GM12878 (cell line): ENCODE measurements at regions not wholly inside any gene's neighbourhood (a gene's known extent, or its start where the extent isn't known, plus 50 kb on each side); places are given as distances from the start of the nearest gene placed in this dataset.

Source experiments
- ATAC-seq: fragments of 200-7000 bp; cut with Tn5 transposase; 3 replicates; pipeline ENCODE4 v1.9.1; 2020; ENCODE audit warnings: mild to moderate bottlenecking, moderate library complexity
- BruUV-seq: library from RNA; stranded (reverse); fragments of 400-500 nt; replicated peaks from 2 replicates; lab custom pipeline; 2021; lab: Mats Ljungman, UMichigan
- CTCF ChIA-PET: fragments of 300-600 bp; sonication (Branson Sonifier 250); formaldehyde crosslinking; extraction: SDS; loops from one replicate; lab custom pipeline; 2021; ENCODE audit warnings: inconsistent platforms; lab: Yijun Ruan, JAX
- POLR2A ChIA-PET: fragments of 350-600 bp; formaldehyde crosslinking; extraction: SDS; loops from one replicate; lab custom pipeline; 2021; ENCODE audit warnings: inconsistent platforms; lab: Charles Lee
- RAD21 ChIA-PET: fragments of 300-600 bp; sonication (Branson Sonifier 250); formaldehyde crosslinking; loops from one replicate; lab custom pipeline; 2023; ENCODE audit warnings: antibody characterized with exemption; ENCODE audit not compliant: unreplicated experiment; lab: Charles Lee
- SMC1A ChIA-PET: fragments of 300-600 bp; sonication (Branson Sonifier 250); formaldehyde crosslinking; loops from one replicate; lab custom pipeline; 2023; ENCODE audit not compliant: unreplicated experiment, uncharacterized antibody; lab: Charles Lee
- DNase-seq: peaks from one replicate; pipeline ENCODE4 v3.0.0-alpha.2; 2011; ENCODE audit warnings: low read depth, low spot score
- FAIRE-seq: peaks from 3 replicates; lab custom pipeline; 2011; peaks lifted over from hg19 to GRCh38; lab: Jason Lieb, UNC
- H2AFZ ChIP-seq: 2 replicates; pipeline ENCODE4 v1.6.0; 2011; ENCODE audit warnings: low read depth, low read length, control low read depth; ENCODE audit not compliant: control insufficient read depth
- H3K27ac ChIP-seq: 2 replicates; pipeline ENCODE4 v1.5.1; 2011; ENCODE audit warnings: control low read depth; ENCODE audit not compliant: control insufficient read depth, insufficient read depth
- H3K27me3 ChIP-seq, 2 experiments: replicated peaks in 1 of 2; 2 replicates each; pipeline versions ENCODE4 v1.6.0 to v1.6.1; 2011; ENCODE audit warnings: low read length in 1 of 2; ENCODE audit not compliant: control insufficient read depth in 2 of 2, insufficient read depth in 2 of 2
- H3K36me3 ChIP-seq, 2 experiments: 2 replicates each; pipeline ENCODE4 v1.5.1; 2011; ENCODE audit warnings: low read length in 1 of 2; ENCODE audit not compliant: control insufficient read depth in 2 of 2, insufficient read depth in 2 of 2
- H3K4me1 ChIP-seq: 2 replicates; pipeline ENCODE4 v1.6.1; 2011; ENCODE audit warnings: mild to moderate bottlenecking, low read length, moderate library complexity, mixed read lengths; ENCODE audit not compliant: control insufficient read depth, insufficient read depth
- H3K4me2 ChIP-seq: 2 replicates; pipeline ENCODE4 v1.6.0; 2011; ENCODE audit warnings: control low read depth; ENCODE audit not compliant: control insufficient read depth, insufficient read depth
- H3K4me3 ChIP-seq: fragments of 200-600 bp; sonication (generic); 2 replicates; pipeline ENCODE4 v1.5.1; 2016
- H3K79me2 ChIP-seq: 2 replicates; pipeline ENCODE4 v1.6.0; 2011; ENCODE audit warnings: low read length; ENCODE audit not compliant: control insufficient read depth, insufficient read depth
- H3K9ac ChIP-seq: 2 replicates; pipeline ENCODE4 v1.8.0; 2011; ENCODE audit warnings: low read length, control low read depth, mixed read lengths; ENCODE audit not compliant: control insufficient read depth, insufficient read depth
- H3K9me3 ChIP-seq: replicated peaks from 3 replicates; pipeline ENCODE4 v1.5.1; 2011; ENCODE audit warnings: mild to moderate bottlenecking, low read length; ENCODE audit not compliant: control insufficient read depth, insufficient read depth
- H4K20me1 ChIP-seq: 2 replicates; pipeline ENCODE4 v1.6.0; 2011; ENCODE audit not compliant: control insufficient read depth, insufficient read depth
- EP300 ChIP-seq, 2 experiments: fragments of 150-350 bp in 1 of 2; IDR thresholded peaks; 2 replicates each; pipeline ENCODE4 v1.6.1; 2011 to 2012; ENCODE audit warnings: low read depth in 2 of 2, low read length in 2 of 2, borderline replicate concordance in 1 of 2, improper control_type of control experiment in 1 of 2, inconsistent platforms in 1 of 2; ENCODE audit not compliant: control insufficient read depth in 1 of 2
- ESRRA ChIP-seq: IDR thresholded peaks from 2 replicates; pipeline ENCODE4 v1.6.1; 2012; ENCODE audit warnings: mild to moderate bottlenecking, low read length, improper control_type of control experiment
- FOXK2 ChIP-seq: fragments of 450-650 bp; IDR thresholded peaks from 2 replicates; pipeline ENCODE4 v1.6.1; 2017; ENCODE audit warnings: mild to moderate bottlenecking, moderate library complexity
- HCFC1 ChIP-seq: fragments of 150-350 bp; IDR thresholded peaks from 2 replicates; pipeline ENCODE4 v1.6.1; 2014; ENCODE audit warnings: low read length
- IRF4 ChIP-seq: IDR thresholded peaks from 2 replicates; pipeline ENCODE4 v1.6.1; 2011; ENCODE audit warnings: low read depth, low read length
- KDM1A ChIP-seq: fragments of 200-600 bp; sonication (generic); IDR thresholded peaks from 2 replicates; pipeline ENCODE4 v1.6.1; 2016; ENCODE audit warnings: borderline replicate concordance
- NFYB ChIP-seq: IDR thresholded peaks from 2 replicates; pipeline ENCODE4 v1.6.1; 2011; ENCODE audit warnings: low read depth, mild to moderate bottlenecking, low read length, improper control_type of control experiment, moderate library complexity; ENCODE audit not compliant: insufficient read depth
- NR2C1 ChIP-seq: fragments of 450-650 bp; IDR thresholded peaks from 2 replicates; pipeline ENCODE4 v1.6.1; 2017; ENCODE audit warnings: antibody characterized with exemption, mild to moderate bottlenecking, moderate library complexity
- POLR2AphosphoS5 ChIP-seq: IDR thresholded peaks from 2 replicates; pipeline ENCODE4 v1.6.1; 2011; ENCODE audit warnings: mild to moderate bottlenecking, low read length, inconsistent platforms
- RAD51 ChIP-seq: fragments of 450-650 bp; IDR thresholded peaks from 2 replicates; pipeline ENCODE4 v1.6.1; 2016; ENCODE audit warnings: moderate library complexity, mild to moderate bottlenecking, inconsistent platforms
- RB1 ChIP-seq: fragments of 450-650 bp; formaldehyde crosslinking; IDR thresholded peaks from 2 replicates; pipeline ENCODE4 v1.6.1; 2017; ENCODE audit warnings: mild to moderate bottlenecking, borderline replicate concordance
- SIX5 ChIP-seq: IDR thresholded peaks from 2 replicates; pipeline ENCODE4 v1.6.1; 2011; ENCODE audit warnings: mild to moderate bottlenecking, low read depth, low read length, moderate library complexity; ENCODE audit not compliant: severe bottlenecking
- SMAD1 ChIP-seq: fragments of 450-650 bp; IDR thresholded peaks from 2 replicates; pipeline ENCODE4 v1.6.1; 2018; ENCODE audit warnings: mild to moderate bottlenecking, low read depth; ENCODE audit not compliant: partially characterized antibody
- YY1 ChIP-seq: IDR thresholded peaks from 2 replicates; pipeline ENCODE4 v1.6.1; 2011; ENCODE audit warnings: low read depth, mild to moderate bottlenecking, low read length
- ZNF217 ChIP-seq: fragments of 450-650 bp; IDR thresholded peaks from 2 replicates; pipeline ENCODE4 v1.6.1; 2017; ENCODE audit warnings: antibody characterized with exemption, mild to moderate bottlenecking
- WGBS: methylation state at CpG from one replicate; pipeline ENCODE4 v1.1.6; 2016; ENCODE audit warnings: low lambda C conversion rate; ENCODE audit not compliant: insufficient replicate concordance, insufficient coverage; ENCODE audit errors: missing lambda C conversion rate; 5-methylcytosine and 5-hydroxymethylcytosine counted together
- in situ Hi-C: fragments of 300-500 bp; cut with MboI; formaldehyde crosslinking; loops from 9 replicates; pipeline ENCODE4 v1.14.3; 2018; ENCODE audit warnings: mixed read lengths
- intact Hi-C: fragments of 100-400 bp; cut with micrococcal nuclease; formaldehyde crosslinking; loops from one replicate; pipeline ENCODE4 v1.14.2; 2022; ENCODE audit not compliant: unreplicated experiment
- TF ChIP-seq, protein P1 (sequence below): fragments of 450-650 bp; IDR thresholded peaks from 2 replicates; pipeline ENCODE4 v1.6.1; 2017; ENCODE audit warnings: low read depth, mild to moderate bottlenecking, moderate library complexity
- TF ChIP-seq, protein P2 (sequence below): IDR thresholded peaks from 2 replicates; pipeline ENCODE4 v1.6.1; 2012; ENCODE audit warnings: mild to moderate bottlenecking, low read depth, low read length

DNA sequence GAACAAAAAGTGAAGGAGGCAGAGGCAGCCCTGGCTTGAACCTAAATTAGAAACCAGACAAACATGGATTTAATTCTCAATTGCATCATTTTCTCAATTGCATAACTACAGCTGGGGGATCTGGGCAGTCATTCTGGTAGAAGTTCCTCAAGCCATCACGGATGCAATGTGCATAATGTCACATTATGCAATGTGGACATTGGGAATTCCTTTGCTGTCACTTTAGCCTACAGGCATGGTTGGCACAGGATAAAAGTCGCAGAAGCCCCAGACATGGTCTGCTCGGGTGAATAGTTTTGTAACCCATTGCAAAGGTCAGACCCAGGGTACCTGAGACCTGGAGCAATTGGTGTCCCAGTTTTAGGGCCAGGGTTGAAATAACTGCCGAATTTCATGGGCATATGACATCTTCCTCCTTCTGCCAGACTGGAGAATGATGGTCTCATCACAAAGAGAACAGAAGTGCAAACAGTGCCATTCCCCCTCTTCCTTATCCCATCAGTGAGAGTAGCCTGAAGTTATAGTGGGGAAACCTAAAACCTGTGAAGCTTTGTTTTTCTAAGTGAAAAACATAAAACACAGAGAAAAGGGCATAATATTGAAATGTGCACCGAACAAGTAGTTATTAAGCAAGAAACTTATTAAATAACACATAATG lies 290.8 kb downstream of the MSX2 start:
- H3K36me3 ChIP-seq: no peaks in the 10 kb centered on the region
- no peaks in the 10 kb centered on the region for H3K79me2 ChIP-seq
- no peaks in the 10 kb centered on the region for H3K9me3 ChIP-seq
- no peak overlapping the region for H3K4me3 ChIP-seq
- intact Hi-C loops: no loop called here
- ChIA-PET SMC1A (no interaction called here), CTCF (no interaction called here), RAD21 (no interaction called here), POLR2A (no interaction called here)
- no peak overlapping the region for H3K9ac ChIP-seq
- H3K27me3 ChIP-seq: no peaks in the 10 kb centered on the region
- no peak overlapping the region for H3K27ac ChIP-seq
- H4K20me1 ChIP-seq: no peaks in the 10 kb centered on the region
- H3K4me1 ChIP-seq: no peaks in the 10 kb centered on the region
- no peak overlapping the region for H3K4me2 ChIP-seq
- FAIRE-seq: no peak
- in situ Hi-C loops: no loop called here
- WGBS: 0% methylated on average over 5 of the region's 5 CpGs
- no peak for TF ChIP-seq EP300 (IDR thresholded peaks at IDR 0.05; ENCODE audit: borderline replicate concordance in 1 of 2, control insufficient read depth in 1 of 2, low read depth in 2 of 2, low read length in 2 of 2)
- TF ChIP-seq YY1: no peak
- no peak for TF ChIP-seq FOXK2
- no peak for TF ChIP-seq RAD51
- TF ChIP-seq IRF4: no peak
- TF ChIP-seq, protein P1, sequence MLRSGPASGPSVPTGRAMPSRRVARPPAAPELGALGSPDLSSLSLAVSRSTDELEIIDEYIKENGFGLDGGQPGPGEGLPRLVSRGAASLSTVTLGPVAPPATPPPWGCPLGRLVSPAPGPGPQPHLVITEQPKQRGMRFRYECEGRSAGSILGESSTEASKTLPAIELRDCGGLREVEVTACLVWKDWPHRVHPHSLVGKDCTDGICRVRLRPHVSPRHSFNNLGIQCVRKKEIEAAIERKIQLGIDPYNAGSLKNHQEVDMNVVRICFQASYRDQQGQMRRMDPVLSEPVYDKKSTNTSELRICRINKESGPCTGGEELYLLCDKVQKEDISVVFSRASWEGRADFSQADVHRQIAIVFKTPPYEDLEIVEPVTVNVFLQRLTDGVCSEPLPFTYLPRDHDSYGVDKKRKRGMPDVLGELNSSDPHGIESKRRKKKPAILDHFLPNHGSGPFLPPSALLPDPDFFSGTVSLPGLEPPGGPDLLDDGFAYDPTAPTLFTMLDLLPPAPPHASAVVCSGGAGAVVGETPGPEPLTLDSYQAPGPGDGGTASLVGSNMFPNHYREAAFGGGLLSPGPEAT: no peak
- TF ChIP-seq POLR2AphosphoS5: no peak
- no peak for TF ChIP-seq NR2C1
- no peak for TF ChIP-seq HCFC1
- no peak for TF ChIP-seq SIX5
- TF ChIP-seq ESRRA: no peak
- no peak for TF ChIP-seq NFYB
- no peak for TF ChIP-seq RB1
- TF ChIP-seq SMAD1: no peak
- no peak for TF ChIP-seq ZNF217
- no peak for TF ChIP-seq KDM1A
- TF ChIP-seq, protein P2, sequence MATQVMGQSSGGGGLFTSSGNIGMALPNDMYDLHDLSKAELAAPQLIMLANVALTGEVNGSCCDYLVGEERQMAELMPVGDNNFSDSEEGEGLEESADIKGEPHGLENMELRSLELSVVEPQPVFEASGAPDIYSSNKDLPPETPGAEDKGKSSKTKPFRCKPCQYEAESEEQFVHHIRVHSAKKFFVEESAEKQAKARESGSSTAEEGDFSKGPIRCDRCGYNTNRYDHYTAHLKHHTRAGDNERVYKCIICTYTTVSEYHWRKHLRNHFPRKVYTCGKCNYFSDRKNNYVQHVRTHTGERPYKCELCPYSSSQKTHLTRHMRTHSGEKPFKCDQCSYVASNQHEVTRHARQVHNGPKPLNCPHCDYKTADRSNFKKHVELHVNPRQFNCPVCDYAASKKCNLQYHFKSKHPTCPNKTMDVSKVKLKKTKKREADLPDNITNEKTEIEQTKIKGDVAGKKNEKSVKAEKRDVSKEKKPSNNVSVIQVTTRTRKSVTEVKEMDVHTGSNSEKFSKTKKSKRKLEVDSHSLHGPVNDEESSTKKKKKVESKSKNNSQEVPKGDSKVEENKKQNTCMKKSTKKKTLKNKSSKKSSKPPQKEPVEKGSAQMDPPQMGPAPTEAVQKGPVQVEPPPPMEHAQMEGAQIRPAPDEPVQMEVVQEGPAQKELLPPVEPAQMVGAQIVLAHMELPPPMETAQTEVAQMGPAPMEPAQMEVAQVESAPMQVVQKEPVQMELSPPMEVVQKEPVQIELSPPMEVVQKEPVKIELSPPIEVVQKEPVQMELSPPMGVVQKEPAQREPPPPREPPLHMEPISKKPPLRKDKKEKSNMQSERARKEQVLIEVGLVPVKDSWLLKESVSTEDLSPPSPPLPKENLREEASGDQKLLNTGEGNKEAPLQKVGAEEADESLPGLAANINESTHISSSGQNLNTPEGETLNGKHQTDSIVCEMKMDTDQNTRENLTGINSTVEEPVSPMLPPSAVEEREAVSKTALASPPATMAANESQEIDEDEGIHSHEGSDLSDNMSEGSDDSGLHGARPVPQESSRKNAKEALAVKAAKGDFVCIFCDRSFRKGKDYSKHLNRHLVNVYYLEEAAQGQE: no peak
- DNase-seq: no peak
- no peak for ATAC-seq
- no TSS peak for BruUV-seq
- no peak overlapping the region for H2AFZ ChIP-seq
